Thoracic aorta (tissue), 2 donors: ENCODE measurements at regions not wholly inside any gene's neighbourhood (a gene's known extent, or its start where the extent isn't known, plus 50 kb on each side); places are given as distances from the start of the nearest gene placed in this dataset.

Experiments
- ATAC-seq: fragments of 150-250 bp; one replicate; pipeline ENCODE4 v1.8.0; 2017; ENCODE audit warnings: low read depth; ENCODE audit not compliant: insufficient number of reproducible peaks, low FRiP score
- DNase-seq: peaks from one replicate; pipeline ENCODE4 v3.0.0-alpha.2; 2020; ENCODE audit warnings: low spot score
- H3K27ac ChIP-seq, 2 donors: fragments of 200-600 bp; sonication (generic); 1 replicate in 1 of 2; 2 replicates in 1 of 2; pipeline ENCODE4 v1.5.1; 2016; ENCODE audit warnings: mild to moderate bottlenecking in 2 of 2, moderate library complexity in 2 of 2
- H3K27me3 ChIP-seq: fragments of 200-600 bp; sonication (generic); replicated peaks from 2 replicates; pipeline ENCODE4 v1.6.0; 2016; ENCODE audit warnings: mild to moderate bottlenecking; ENCODE audit not compliant: insufficient read depth
- H3K36me3 ChIP-seq: fragments of 200-600 bp; sonication (generic); one replicate; pipeline ENCODE4 v1.5.1; 2016
- H3K4me1 ChIP-seq, 2 donors: fragments of 200-600 bp; sonication (generic); 1 replicate in 1 of 2; 2 replicates in 1 of 2; pipeline versions ENCODE4 v1.5.1 to v1.6.0; 2016; ENCODE audit warnings: low read depth in 2 of 2, mild to moderate bottlenecking in 1 of 2; ENCODE audit not compliant: control insufficient read depth in 1 of 2
- H3K4me3 ChIP-seq: fragments of 200-600 bp; sonication (generic); 2 replicates; pipeline ENCODE4 v1.5.1; 2016; ENCODE audit warnings: mild to moderate bottlenecking
- H3K9me3 ChIP-seq: fragments of 200-600 bp; sonication (generic); 2 replicates; pipeline ENCODE4 v1.5.1; 2016
- CTCF ChIP-seq: fragments of 200-600 bp; sonication (generic); IDR thresholded peaks from one replicate; pipeline ENCODE4 v1.5.1; 2019; ENCODE audit warnings: antibody characterized with exemption

DNA sequence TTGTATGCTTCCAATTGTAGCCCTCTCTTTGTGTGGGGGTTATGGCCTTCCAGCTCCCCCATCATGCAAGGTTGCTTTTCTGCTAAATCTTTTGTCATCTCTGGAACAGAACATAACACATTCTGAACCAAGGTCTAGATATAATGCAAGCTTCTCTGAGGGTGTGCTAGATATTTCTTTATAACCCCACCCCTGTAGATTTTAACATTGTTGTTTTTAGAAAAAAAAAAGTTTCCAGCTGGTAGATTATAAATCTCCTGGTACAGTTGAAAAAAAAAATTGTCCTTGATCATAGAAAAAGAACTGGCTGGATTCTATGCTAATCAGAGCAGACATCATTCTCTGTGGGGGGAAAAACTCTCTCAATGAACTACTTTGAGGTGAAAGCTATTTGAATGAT, 363.3 kb downstream of the METTL15 start:
- TF ChIP-seq CTCF: no peak
- Histone ChIP-seq H3K4me3 (no peak overlapping the region), H3K27me3 (no peaks in the 10 kb centered on the region), H3K9me3 (no peaks in the 10 kb centered on the region), H3K27ac (no peak overlapping the region), H3K36me3 (no peaks in the 10 kb centered on the region), H3K4me1 (no peaks in the 10 kb centered on the region)
- no peak for ATAC-seq
- DNase-seq: no peak

DNA sequence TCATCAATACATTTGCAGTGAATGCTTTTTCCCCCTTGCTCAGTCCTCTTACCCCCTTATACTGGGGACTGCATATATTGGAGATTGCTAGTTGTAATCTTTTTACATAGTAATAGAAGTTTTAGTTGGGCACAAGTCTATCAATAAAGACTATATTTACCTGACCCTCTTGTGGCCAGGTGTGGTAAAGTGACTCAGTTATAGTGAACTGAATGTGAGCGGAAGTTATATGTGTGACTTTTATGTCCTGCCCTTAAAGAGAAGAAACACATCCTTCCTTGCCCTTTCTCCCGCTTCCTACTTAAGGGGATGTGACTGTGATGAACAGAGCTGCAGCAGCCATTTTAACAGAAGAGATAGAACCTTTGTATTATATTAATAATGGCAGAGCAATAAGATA, 362.0 kb downstream of the METTL15 start:
- DNase-seq (no peak), ATAC-seq (no peak)
- Histone ChIP-seq H3K4me1 (no peaks in the 10 kb centered on the region), H3K9me3 (no peaks in the 10 kb centered on the region), H3K27ac (no peak overlapping the region), H3K27me3 (no peaks in the 10 kb centered on the region), H3K4me3 (no peak overlapping the region), H3K36me3 (no peaks in the 10 kb centered on the region)
- no peak for TF ChIP-seq CTCF

DNA sequence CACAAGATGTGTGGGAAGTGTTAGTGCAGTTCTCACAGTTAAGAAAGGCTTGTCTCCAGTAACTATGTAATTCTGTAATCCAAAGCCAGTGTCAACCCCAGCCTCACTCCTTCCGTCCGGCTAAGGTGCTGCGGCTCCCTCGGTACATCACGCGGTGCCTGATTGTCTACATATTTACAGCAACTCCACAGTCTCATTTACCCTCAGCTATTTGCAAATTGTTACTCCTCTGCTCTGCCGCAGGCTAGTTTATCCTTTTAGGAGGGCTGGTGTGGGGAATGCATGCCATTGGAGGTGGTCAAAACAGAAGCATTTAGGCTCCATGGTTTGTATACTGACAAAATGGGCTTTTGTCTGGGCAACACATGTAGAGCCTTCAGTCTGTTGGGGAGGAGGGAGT, 358.3 kb downstream of the METTL15 start:
- H3K4me1 ChIP-seq: no peaks in the 10 kb centered on the region
- DNase-seq (no peak), ATAC-seq (no peak)
- H3K9me3 ChIP-seq: no peaks in the 10 kb centered on the region
- no peak overlapping the region for H3K27ac ChIP-seq
- no peaks in the 10 kb centered on the region for H3K36me3 ChIP-seq
- no peaks in the 10 kb centered on the region for H3K27me3 ChIP-seq
- H3K4me3 ChIP-seq: no peak overlapping the region
- no peak for TF ChIP-seq CTCF

GRCh38 chr11:28464252-28464867, 356.2 kb downstream of the METTL15 start:
- Histone ChIP-seq H3K4me3 (no peak overlapping the region), H3K27ac (no peak overlapping the region), H3K27me3 (no peaks in the 10 kb centered on the region), H3K9me3 (no peaks in the 10 kb centered on the region), H3K36me3 (no peaks in the 10 kb centered on the region), H3K4me1 (no peaks in the 10 kb centered on the region)
- no peak for TF ChIP-seq CTCF
- ATAC-seq (no peak), DNase-seq (no peak)

DNA sequence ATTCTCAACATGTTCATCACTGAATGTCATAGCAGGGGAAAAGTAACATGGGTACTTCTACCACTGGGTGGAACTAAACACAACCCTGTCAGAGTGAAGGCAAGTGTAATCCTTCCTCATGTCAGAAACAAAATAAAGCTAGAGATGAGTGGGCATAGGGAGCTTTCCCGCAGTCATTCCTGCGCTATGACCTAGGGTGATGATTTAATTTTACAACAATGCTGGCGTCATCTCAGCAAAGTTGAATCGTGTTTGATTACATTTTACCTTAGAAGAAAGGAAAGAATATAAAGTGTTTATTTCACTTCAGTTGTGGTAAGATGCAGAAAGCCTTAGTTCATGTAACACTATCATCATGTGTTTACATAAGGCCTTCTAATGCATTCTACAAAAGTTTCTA, 355.6 kb downstream of the METTL15 start:
- H3K4me3 ChIP-seq: no peak overlapping the region
- DNase-seq: no peak
- no peak for TF ChIP-seq CTCF
- H3K4me1 ChIP-seq: no peaks in the 10 kb centered on the region
- H3K9me3 ChIP-seq: no peaks in the 10 kb centered on the region
- no peaks in the 10 kb centered on the region for H3K36me3 ChIP-seq
- H3K27me3 ChIP-seq: no peaks in the 10 kb centered on the region
- H3K27ac ChIP-seq: no peak overlapping the region
- ATAC-seq: no peak
